ENCODE measurements at regions not wholly inside any gene's neighbourhood (a gene's known extent, or its start where the extent isn't known, plus 50 kb on each side); places are given as distances from the start of the nearest gene placed in this dataset.
"Not testable (repeated sequence)": the region's sequence is repeated elsewhere in the genome, so short reads cannot be mapped to it uniquely, and the experiment has no call there.

GRCh38 chr1:149369081-149369480, 105.8 kb upstream of the NBPF19 start:
- TF ChIP-seq CTCF, POLR2AphosphoS5 (IDR thresholded peaks at IDR 0.05): not testable (repeated sequence)

Measured in breast epithelium (tissue), 3 donors.